HEK293T (cell line): ENCODE measurements at regions not wholly inside any gene's neighbourhood (a gene's known extent, or its start where the extent isn't known, plus 50 kb on each side); places are given as distances from the start of the nearest gene placed in this dataset.

Experiments
- ARNT ChIP-seq: fragments of 450-650 bp; IDR thresholded peaks from 2 replicates; pipeline ENCODE4 v1.6.1; 2017; ENCODE audit warnings: mild to moderate bottlenecking
- CTBP1 ChIP-seq: fragments of 450-650 bp; IDR thresholded peaks from 2 replicates; pipeline ENCODE4 v1.6.1; 2016; ENCODE audit warnings: borderline replicate concordance
- FOXA1 ChIP-seq: fragments of 450-650 bp; IDR thresholded peaks from 2 replicates; pipeline ENCODE4 v1.6.1; 2016; ENCODE audit warnings: mild to moderate bottlenecking
- FOXK2 ChIP-seq: fragments of 450-650 bp; IDR thresholded peaks from 2 replicates; pipeline ENCODE4 v1.6.1; 2016; ENCODE audit warnings: mild to moderate bottlenecking
- HDGF ChIP-seq: fragments of 450-650 bp; IDR thresholded peaks from 2 replicates; pipeline ENCODE4 v1.6.1; 2017; ENCODE audit warnings: antibody characterized with exemption, borderline replicate concordance
- L3MBTL2 ChIP-seq: fragments of 450-650 bp; conservative IDR thresholded peaks from 2 replicates; pipeline ENCODE4 v1.6.1; 2016; ENCODE audit warnings: mild to moderate bottlenecking
- LEF1 ChIP-seq: fragments of 450-650 bp; IDR thresholded peaks from 2 replicates; pipeline ENCODE4 v1.6.1; 2017; ENCODE audit warnings: mild to moderate bottlenecking, borderline replicate concordance
- SP1 ChIP-seq: fragments of 450-650 bp; IDR thresholded peaks from 2 replicates; pipeline ENCODE4 v1.6.1; 2017
- SUZ12 ChIP-seq: fragments of 450-650 bp; IDR thresholded peaks from 2 replicates; pipeline ENCODE4 v1.6.1; 2016; ENCODE audit warnings: mild to moderate bottlenecking
- TARDBP ChIP-seq: fragments of 450-650 bp; IDR thresholded peaks from 2 replicates; pipeline ENCODE4 v1.6.1; 2016
- ZNF384 ChIP-seq: fragments of 450-650 bp; IDR thresholded peaks from 2 replicates; pipeline ENCODE4 v1.6.1; 2016
- TF ChIP-seq, protein P1 (sequence below): fragments of 450-650 bp; IDR thresholded peaks from 2 replicates; pipeline ENCODE4 v1.6.1; 2016

DNA sequence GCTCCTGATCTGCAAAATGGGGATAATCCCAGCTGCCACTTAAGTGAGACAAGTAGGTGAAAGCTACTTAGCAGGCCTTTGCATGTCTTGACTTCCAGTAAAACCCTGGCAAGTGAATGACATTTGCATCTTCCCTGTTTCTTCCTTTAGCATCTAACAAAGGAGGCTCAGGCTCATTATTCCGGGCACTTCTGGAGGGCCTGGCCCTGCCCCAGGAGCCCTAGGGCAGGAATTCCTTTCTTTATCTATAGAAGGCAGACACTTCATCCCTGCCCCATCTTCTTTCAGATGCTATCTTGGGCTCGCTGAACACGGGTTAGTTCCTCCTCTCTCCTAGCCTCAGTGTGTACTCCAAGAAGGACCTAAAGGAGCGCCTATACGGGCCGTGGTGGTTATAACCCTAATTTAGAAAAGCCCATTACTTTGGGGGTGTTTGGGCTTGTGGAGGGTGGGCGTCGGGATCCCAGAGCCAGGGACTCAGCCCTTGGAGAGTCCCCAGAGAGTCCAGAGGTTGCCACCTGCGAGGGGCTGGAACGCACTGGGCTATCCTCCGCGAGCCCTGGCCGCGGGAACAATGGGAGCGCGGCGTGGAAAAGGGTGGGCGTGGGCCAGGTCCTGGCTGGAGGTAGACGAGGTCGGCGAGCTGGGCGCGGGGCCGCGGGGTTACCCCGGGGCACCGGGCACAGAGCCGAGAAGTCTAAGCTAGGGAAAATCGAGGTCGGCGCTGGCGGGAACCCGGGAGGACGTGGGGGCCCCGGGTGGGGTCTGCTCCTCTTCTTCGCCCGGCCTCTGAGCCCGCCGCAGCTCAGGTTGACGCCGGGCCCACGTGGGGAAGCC, 62.8 kb upstream of the EPB41L1 start:
- TF ChIP-seq SP1 (no peak), TARDBP (no peak), L3MBTL2 (no peak), ZNF384 (no peak), ARNT (no peak), LEF1 (no peak), SUZ12 (no peak), FOXK2 (no peak), CTBP1 (no peak), HDGF (no peak), FOXA1 (no peak)
- TF ChIP-seq, protein P1, sequence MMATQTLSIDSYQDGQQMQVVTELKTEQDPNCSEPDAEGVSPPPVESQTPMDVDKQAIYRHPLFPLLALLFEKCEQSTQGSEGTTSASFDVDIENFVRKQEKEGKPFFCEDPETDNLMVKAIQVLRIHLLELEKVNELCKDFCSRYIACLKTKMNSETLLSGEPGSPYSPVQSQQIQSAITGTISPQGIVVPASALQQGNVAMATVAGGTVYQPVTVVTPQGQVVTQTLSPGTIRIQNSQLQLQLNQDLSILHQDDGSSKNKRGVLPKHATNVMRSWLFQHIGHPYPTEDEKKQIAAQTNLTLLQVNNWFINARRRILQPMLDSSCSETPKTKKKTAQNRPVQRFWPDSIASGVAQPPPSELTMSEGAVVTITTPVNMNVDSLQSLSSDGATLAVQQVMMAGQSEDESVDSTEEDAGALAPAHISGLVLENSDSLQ = no peak
